ENCODE measurements at regions not wholly inside any gene's neighbourhood (a gene's known extent, or its start where the extent isn't known, plus 50 kb on each side); places are given as distances from the start of the nearest gene placed in this dataset.

DNA sequence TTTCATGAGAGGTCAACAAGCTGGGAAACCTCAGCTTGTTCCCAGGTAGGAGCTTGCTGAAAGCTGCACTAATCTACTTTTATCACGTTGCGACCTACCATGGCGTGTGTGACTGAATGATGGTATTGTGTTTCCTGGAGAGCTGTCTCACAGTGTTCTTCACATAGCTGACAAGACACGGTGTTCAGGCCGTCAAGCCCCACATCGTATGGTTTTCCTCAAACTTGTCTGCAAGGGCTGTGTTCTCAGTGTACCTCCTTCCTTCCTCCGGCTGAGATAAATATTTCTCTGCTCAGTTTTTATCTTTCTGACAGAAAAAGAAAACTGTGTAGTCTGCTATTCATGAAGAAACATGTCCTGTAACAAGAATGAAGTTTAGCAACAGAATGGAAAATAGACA lies 244.8 kb downstream of the DCDC2C start (continued):
- TF ChIP-seq, protein P1, sequence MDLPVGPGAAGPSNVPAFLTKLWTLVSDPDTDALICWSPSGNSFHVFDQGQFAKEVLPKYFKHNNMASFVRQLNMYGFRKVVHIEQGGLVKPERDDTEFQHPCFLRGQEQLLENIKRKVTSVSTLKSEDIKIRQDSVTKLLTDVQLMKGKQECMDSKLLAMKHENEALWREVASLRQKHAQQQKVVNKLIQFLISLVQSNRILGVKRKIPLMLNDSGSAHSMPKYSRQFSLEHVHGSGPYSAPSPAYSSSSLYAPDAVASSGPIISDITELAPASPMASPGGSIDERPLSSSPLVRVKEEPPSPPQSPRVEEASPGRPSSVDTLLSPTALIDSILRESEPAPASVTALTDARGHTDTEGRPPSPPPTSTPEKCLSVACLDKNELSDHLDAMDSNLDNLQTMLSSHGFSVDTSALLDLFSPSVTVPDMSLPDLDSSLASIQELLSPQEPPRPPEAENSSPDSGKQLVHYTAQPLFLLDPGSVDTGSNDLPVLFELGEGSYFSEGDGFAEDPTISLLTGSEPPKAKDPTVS (IDR thresholded peaks at IDR 0.05; ENCODE audit: low read depth, low read length), result no peak
- TF ChIP-seq HDAC2 (IDR thresholded peaks at IDR 0.05) (no peak), TARDBP (IDR thresholded peaks at IDR 0.05; ENCODE audit: borderline replicate concordance) (no peak)

DNA sequence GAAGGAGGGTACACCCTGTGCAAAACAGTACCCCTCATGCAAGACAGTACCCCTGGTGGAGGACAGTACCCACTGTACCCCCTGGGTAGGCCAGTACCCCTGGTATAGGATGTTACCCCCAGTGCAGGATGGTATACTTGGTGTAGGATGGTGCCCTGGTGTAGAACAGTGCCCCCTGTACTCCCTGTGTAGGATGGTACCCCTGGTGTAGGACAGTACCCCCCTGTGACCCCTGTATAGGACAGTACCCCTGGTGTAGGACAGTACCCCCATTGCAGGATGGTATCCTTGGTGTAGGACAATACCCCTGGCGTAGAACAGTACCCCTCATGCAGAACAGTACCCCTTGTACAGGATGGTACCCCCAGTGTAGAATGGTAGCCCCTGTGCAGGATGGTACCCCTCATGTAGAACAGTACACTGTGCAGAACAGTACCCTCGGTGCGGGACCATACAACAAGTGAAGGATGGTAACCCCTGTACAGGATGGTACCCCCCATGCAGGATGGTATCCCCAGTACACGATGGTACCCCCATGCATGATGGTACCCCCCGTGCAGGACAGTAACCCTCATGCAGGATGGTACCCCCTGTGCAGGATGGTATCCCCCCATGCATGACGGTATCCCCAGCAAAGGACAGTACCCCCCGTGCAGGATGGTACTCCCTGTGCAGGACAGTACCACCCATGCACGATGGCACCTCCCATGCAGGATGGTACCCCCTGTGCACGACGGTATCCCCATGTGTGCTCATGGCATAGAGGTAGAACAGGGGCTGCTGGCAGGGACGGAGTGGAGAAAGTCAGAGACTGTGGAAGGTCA lies 248.0 kb downstream of the DCDC2C start:
- no peak overlapping the region for H3K4me2 ChIP-seq (ENCODE audit: control insufficient read depth, insufficient read depth)
- no peak overlapping the region for H3K27ac ChIP-seq (ENCODE audit: control insufficient read depth, insufficient read depth)
- in situ Hi-C loops (cut with MboI), result loop anchor here (25.0 kb wide), 1 partner anchor 1411 kb away; no protein-coding TSS in a partner anchor
- ChIA-PET CTCF (no interaction called here), POLR2A (no interaction called here), RAD21 (ENCODE audit: unreplicated experiment) (no interaction called here), SMC1A (ENCODE audit: uncharacterized antibody, unreplicated experiment) (no interaction called here)
- H2AFZ ChIP-seq (ENCODE audit: control insufficient read depth, low read depth, low read length), result no peak overlapping the region
- ATAC-seq (no peak), DNase-seq (ENCODE audit: low read depth, low spot score) (no peak), FAIRE-seq (no peak)
- H3K79me2 ChIP-seq (ENCODE audit: control insufficient read depth, insufficient read depth, low read length), result no peaks in the 10 kb centered on the region
- BruUV-seq (replicated peaks), result no TSS peak
- WGBS (ENCODE audit: insufficient coverage, insufficient replicate concordance, low lambda C conversion rate, missing lambda C conversion rate), result 2% methylated on average over 11 of the region's 11 CpGs
- intact Hi-C loops (cut with micrococcal nuclease; ENCODE audit: unreplicated experiment), result no loop called here
- no peak overlapping the region for H3K9ac ChIP-seq (ENCODE audit: control insufficient read depth, insufficient read depth, low read length)
- H3K4me1 ChIP-seq (ENCODE audit: control insufficient read depth, insufficient read depth, low read length), result no peaks in the 10 kb centered on the region
- TF ChIP-seq SRF (IDR thresholded peaks at IDR 0.05; ENCODE audit: low read depth in 2 of 2, low read length in 2 of 2), result no peak
- TF ChIP-seq, protein P2, sequence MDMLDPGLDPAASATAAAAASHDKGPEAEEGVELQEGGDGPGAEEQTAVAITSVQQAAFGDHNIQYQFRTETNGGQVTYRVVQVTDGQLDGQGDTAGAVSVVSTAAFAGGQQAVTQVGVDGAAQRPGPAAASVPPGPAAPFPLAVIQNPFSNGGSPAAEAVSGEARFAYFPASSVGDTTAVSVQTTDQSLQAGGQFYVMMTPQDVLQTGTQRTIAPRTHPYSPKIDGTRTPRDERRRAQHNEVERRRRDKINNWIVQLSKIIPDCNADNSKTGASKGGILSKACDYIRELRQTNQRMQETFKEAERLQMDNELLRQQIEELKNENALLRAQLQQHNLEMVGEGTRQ (IDR thresholded peaks at IDR 0.05; ENCODE audit: borderline replicate concordance, low read depth, low read length), result no peak
- TF ChIP-seq TCF3 (IDR thresholded peaks at IDR 0.05; ENCODE audit: borderline replicate concordance, insufficient read depth, low read depth, low read length), result no peak
- no peak for TF ChIP-seq YY1 (IDR thresholded peaks at IDR 0.05; ENCODE audit: low read depth, low read length)
- no peak for TF ChIP-seq HDGF (IDR thresholded peaks at IDR 0.05)
- TF ChIP-seq SIN3A (IDR thresholded peaks at IDR 0.05; ENCODE audit: low read depth, low read length), result no peak
- TF ChIP-seq ZNF622 (IDR thresholded peaks at IDR 0.05), result no peak
- TF ChIP-seq BCL11A (IDR thresholded peaks at IDR 0.05; ENCODE audit: low read depth, low read length), result no peak
- no peak for TF ChIP-seq SREBF2 (IDR thresholded peaks at IDR 0.05; ENCODE audit: low read length)
- TF ChIP-seq FOXK2 (IDR thresholded peaks at IDR 0.05), result no peak
- TF ChIP-seq SUZ12 (IDR thresholded peaks at IDR 0.05; ENCODE audit: unreplicated experiment), result no peak
- TF ChIP-seq, protein P3, sequence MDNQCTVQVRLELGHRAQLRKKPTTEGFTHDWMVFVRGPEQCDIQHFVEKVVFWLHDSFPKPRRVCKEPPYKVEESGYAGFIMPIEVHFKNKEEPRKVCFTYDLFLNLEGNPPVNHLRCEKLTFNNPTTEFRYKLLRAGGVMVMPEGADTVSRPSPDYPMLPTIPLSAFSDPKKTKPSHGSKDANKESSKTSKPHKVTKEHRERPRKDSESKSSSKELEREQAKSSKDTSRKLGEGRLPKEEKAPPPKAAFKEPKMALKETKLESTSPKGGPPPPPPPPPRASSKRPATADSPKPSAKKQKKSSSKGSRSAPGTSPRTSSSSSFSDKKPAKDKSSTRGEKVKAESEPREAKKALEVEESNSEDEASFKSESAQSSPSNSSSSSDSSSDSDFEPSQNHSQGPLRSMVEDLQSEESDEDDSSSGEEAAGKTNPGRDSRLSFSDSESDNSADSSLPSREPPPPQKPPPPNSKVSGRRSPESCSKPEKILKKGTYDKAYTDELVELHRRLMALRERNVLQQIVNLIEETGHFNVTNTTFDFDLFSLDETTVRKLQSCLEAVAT (IDR thresholded peaks at IDR 0.05), result no peak
- no peak for TF ChIP-seq NR2C2 (IDR thresholded peaks at IDR 0.05; ENCODE audit: borderline replicate concordance, control insufficient read depth, insufficient read length, low read depth)
- no peak for TF ChIP-seq ETV6 (conservative IDR thresholded peaks at IDR 0.05 in 1 of 2, IDR thresholded peaks at IDR 0.05 in 1 of 2; ENCODE audit: borderline replicate concordance in 1 of 2, low read depth in 1 of 2)
- no peak for TF ChIP-seq TAF1 (IDR thresholded peaks at IDR 0.05; ENCODE audit: borderline replicate concordance, low read depth, low read length)
- TF ChIP-seq LARP7 (IDR thresholded peaks at IDR 0.05), result no peak
- no peak overlapping the region for H3K4me3 ChIP-seq
- H3K27me3 ChIP-seq (replicated peaks in 1 of 2; ENCODE audit: control insufficient read depth in 2 of 2, insufficient read depth in 2 of 2, low read length in 1 of 2), result no peaks in the 10 kb centered on the region
- no peaks in the 10 kb centered on the region for H3K9me3 ChIP-seq (replicated peaks; ENCODE audit: control insufficient read depth, insufficient read depth, low read length)
- no peaks in the 10 kb centered on the region for H3K36me3 ChIP-seq (ENCODE audit: control insufficient read depth in 2 of 2, insufficient read depth in 2 of 2, low read length in 1 of 2)
- no peaks in the 10 kb centered on the region for H4K20me1 ChIP-seq (ENCODE audit: control insufficient read depth, insufficient read depth)

Measured in GM12878 (cell line).